ENCODE measurements at regions not wholly inside any gene's neighbourhood (a gene's known extent, or its start where the extent isn't known, plus 50 kb on each side); places are given as distances from the start of the nearest gene placed in this dataset.

DNA sequence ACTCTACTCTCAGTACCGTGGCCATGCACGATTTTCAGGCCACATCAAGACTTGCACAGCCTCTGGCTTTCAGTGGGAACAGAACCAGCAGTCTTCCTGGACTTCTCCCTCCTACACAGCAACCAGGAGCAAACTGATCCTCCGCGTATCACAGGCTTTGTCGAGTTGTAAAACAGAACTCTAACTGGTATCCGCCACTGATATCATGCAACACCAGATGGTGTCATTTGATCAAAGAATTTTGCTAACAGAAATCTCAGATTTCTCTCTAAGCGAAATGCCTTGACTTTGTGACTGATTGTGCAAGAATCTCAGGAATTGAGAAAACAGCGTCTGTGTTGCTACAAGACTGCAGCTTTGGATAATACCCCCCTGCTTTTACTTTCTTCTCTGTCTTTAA, 85.7 kb downstream of the COPS8 start:
- no peak for DNase-seq

DNA sequence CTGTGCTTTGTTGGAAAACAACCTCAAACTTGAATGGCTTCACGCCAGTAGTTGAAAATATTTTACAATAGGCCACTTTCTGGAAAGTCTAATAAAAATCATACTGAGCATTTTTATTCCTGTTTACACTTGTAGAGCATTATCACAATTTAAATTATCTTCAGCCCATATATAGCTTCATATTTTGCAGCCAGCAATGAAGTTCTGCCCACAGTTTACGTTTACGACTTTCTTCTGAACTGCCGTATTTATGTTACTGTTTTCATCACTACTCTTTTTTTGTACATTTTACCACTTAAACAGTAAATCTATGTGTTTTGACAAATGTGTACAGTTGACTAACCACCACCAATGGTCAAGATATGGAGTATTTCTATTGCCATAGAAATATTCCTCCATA, 86.2 kb downstream of the COPS8 start:
- no peak for DNase-seq

GRCh38 chr2:237177052-237177451, 91.4 kb downstream of the COPS8 start:
- DNase-seq: no peak

DNA sequence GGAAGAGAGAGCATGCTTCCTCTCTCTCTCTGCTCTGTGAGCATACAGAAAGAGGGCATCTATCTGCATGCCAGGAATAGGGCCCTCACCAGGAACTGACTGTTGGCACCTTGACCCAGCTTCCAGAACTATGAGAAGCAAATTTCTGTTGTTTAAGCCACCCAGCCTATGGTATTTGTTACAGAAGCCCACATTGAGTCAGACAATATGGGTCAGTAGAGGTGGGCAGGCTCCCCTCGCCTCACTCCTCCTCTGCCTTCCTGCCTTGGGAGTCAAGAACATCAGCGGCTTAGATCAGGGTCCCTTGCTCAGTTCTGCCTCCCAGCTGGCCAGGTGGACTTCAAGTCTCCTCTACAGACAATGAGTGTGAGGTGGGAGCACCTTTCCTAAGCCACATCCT, 92.3 kb downstream of the COPS8 start:
- DNase-seq: no peak

DNA sequence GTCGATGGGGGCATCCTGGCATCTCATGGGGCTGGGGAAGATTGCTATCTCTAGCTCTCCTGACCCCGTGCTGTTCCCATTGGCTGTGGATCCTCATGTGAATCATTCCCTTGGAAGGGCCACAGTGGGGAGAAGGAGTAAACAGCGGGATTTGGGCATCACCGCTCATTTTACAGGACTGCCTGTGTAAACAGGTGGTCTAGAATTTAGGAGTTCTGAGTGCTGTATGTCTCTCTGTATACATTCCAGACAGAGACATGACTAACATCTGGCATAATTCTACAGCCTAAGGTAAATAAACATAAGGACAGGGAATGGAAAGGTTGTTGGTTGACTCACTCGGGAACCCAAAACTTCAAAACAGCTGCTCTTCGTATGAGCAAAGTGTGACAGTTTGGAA, 92.7 kb downstream of the COPS8 start:
- no peak for DNase-seq

GRCh38 chr2:237179161-237179560, 93.5 kb downstream of the COPS8 start:
- no peak for DNase-seq

GRCh38 chr2:237180187-237180586, 94.5 kb downstream of the COPS8 start:
- DNase-seq: no peak

DNA sequence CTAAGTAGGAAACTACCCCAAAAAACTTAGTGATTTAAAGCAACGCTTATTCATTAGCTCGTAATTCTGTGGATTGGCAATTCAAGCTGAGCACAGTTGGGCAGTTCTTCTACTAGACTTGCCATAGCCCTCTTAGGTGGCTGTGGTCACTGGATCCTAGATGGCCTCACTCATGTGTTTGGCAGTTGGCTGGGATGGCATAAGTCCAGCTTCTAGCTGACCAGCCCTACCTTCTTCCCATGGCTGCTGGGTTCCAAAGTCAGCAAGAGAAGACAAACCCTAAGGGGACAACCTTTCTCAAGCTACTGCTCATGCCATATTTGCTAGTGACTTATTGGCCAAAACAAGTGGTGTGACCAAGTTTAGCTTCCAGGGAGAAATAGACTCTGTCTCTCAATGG, 95.3 kb downstream of the COPS8 start:
- no peak for DNase-seq

DNA sequence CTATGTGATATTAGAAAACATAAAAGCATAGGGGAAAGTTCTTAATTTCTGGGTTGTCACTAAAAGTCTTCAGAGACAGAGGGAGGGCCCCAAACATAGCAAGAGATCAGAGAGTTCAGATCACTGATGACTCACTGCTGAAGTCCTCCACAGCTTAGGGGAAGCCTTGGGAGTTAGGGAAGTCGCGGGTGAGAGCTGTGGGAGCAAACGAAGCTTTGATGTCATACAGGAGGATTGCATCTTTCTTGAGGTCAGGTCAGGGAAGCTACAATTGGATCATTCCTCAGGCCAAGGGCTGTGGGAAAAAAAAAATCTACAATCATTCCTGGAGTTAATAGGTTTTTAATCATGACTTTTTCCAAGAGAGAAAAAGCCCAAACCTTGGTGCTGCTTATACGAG, 96.2 kb downstream of the COPS8 start:
- DNase-seq: no peak

GRCh38 chr2:237182422-237183123, 96.9 kb downstream of the COPS8 start:
- DNase-seq: no peak

DNA sequence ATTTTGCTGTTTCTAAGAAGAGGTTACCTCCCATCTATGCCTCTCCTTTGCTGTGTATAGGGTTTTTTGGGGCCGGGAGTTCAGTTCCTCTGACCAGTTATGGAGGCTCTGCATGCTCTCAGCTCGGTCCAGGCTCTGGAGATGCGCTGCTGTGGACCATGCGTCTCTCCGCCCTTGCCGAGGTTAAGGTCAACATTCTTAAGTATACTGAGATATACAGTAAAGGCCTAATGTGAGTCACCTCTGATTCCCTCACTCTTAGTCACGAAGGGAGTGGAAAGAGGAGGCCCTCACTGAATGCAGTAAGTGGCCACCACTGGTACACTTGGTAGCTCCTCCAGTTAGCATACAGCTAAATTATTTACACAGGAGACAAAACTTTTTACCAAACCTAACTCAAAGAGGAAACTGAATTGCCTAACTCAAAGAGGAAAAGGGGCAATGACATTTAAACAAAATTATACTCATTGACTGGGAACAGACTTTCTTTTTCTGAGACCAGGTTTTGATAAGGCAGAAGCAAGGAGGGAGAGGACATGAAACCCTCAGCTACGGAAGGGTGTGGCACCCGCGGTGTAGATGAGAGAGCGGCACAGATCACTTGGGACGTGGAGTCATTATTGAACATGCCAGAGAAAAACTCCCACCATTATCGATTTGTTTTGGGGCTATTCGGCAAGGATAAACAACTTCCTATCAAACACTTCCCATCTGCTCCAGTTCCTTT, 98.7 kb downstream of the COPS8 start:
- DNase-seq: no peak

GRCh38 chr2:237184919-237185552, 99.3 kb downstream of the COPS8 start:
- no peak for DNase-seq

GRCh38 chr2:237185553-237185925, 99.8 kb downstream of the COPS8 start:
- DNase-seq: no peak

GRCh38 chr2:237189799-237190198, 104.1 kb downstream of the COPS8 start:
- no peak for DNase-seq

GRCh38 chr2:237190966-237191713, 105.5 kb downstream of the COPS8 start:
- no peak for DNase-seq

DNA sequence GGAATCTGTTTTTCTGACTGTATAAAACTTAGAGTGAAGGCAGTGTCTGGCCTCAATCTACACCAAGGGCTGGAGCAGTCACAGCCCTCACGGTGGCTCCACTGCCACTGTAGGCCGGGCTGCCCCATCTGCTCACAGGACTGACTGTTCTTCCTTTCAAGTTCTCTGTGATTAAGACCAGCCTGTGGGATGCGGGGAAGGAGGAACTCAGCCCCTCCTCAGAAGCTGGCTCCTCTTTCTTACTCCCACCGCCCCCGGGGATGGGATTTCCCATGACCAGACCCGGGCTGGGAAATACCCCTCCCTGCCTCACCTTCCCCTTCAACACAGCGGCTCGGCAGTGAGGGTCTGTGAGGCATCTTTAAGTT, 106.0 kb downstream of the COPS8 start:
- DNase-seq: no peak

- DNase-seq: no peak
Measured at GRCh38 chr2:237192881-237193280, 107.2 kb downstream of the COPS8 start.

DNA sequence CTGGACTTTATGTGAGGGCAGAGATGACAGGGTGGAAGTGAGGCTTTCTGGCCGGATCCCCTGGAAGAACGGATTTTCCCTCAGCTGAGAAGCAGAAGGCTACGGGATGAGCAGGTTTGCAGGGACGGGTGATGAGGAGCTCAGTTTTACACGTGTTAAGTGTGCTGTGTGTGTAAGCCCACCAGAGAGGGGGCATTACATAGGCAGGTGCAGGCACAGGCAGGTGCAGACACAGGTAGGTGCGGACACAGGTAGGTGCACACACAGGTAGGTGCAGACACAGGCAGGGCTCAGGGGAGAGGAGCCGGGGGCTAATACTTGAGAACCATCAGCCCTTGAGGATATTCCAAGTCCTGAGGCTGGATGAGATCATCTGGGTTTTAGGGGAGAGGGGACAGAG, 107.7 kb downstream of the COPS8 start:
- DNase-seq: no peak

GRCh38 chr2:237194081-237194480, 108.4 kb downstream of the COPS8 start:
- no peak for DNase-seq

- DNase-seq: no peak
Measured at GRCh38 chr2:237194906-237195305, 109.2 kb downstream of the COPS8 start.

DNA sequence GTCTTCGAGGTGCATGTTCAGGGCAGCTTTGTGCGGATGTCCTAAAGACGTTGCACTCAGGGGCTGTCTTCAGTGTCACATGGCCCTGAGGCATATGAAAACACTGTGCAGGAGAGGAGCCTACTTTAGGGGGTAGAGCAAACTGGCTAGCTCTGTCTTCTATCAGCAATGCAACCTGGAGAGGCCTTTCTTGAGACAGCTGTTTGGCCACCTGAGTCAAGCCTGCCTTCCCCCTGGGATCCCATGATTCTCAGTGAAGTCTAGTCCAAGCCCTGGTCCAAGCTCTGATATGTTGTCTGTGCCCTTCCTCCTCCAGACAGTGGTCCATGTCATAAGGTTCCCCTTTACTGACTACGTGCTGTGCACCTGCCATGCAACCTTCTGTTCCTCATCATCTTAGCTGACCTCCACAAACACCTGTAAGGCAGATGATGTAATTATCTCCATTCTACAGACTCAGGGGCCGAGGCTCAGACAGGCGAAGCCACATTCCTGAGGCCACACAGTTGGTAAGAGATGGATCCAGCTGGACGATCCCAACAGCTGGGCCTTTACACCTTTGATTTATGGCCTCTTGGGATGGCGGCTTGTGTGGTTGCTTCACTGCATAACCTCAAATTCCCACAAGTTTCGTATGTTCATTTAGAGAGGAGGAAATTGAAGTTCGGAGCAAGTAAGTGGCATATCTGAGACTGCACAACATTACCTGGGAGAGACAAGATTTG, 109.9 kb downstream of the COPS8 start:
- no peak for DNase-seq

DNA sequence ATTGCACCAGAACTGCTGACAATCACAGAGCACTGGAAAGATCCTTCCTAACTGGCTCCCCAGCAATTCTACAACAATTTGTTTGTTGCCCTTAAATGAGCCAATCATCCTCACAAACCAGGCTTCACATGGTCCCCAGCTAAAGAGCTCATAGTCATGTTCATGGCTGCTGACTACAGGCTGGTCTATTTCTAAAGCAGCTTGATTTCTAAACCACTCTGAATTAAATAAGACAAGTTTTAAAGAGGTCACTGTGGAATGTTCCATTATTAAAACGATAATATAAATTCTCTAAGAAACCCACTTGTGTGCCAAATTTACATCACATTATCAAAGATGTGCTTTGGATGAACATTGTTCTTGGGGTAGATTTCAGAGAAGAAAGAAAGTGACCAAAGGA, 110.7 kb downstream of the COPS8 start:
- DNase-seq: no peak
